ENCODE measurements at regions not wholly inside any gene's neighbourhood (a gene's known extent, or its start where the extent isn't known, plus 50 kb on each side); places are given as distances from the start of the nearest gene placed in this dataset.

DNA sequence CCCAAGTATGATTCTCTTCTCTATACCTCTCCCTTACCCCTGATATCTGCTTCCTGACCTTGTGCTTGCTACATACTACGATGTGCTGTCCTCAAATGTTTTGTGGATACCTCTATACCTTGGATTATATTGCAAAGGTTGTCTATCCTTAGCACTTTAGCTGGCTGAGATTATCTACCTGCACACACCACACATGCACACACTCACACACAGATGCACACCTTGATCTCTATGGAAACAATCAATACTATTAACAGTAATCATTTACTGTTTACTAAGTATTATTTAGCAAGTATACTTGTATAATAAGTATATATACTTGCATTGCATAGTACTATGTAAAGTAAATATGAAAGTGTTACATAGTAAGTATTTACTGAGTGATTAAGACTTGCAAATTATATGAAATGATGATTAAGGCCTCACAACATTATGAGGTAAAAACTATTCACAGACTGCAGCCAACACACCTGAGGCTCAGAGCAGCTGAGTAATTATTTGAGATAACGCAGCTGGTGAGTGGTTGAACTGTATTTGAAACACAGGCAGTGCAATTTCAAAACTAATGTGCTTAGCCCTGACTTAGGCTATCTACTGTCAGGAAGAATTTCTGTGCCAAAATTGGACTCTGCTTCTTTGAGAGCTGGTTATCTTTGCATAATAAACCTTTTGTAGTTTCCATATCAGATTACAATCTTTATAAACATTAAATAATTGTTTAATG lies 699.9 kb downstream of the FRK start:
- TF ChIP-seq JUN (IDR thresholded peaks at IDR 0.05; ENCODE audit: borderline replicate concordance, insufficient read depth, insufficient read length, low read depth): no peak
- TF ChIP-seq, protein P1, sequence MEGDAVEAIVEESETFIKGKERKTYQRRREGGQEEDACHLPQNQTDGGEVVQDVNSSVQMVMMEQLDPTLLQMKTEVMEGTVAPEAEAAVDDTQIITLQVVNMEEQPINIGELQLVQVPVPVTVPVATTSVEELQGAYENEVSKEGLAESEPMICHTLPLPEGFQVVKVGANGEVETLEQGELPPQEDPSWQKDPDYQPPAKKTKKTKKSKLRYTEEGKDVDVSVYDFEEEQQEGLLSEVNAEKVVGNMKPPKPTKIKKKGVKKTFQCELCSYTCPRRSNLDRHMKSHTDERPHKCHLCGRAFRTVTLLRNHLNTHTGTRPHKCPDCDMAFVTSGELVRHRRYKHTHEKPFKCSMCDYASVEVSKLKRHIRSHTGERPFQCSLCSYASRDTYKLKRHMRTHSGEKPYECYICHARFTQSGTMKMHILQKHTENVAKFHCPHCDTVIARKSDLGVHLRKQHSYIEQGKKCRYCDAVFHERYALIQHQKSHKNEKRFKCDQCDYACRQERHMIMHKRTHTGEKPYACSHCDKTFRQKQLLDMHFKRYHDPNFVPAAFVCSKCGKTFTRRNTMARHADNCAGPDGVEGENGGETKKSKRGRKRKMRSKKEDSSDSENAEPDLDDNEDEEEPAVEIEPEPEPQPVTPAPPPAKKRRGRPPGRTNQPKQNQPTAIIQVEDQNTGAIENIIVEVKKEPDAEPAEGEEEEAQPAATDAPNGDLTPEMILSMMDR (IDR thresholded peaks at IDR 0.05; ENCODE audit: extremely low read depth in 1 of 2, insufficient read depth in 1 of 2, low read depth in 1 of 2, low read length in 2 of 2): no peak
- no peak for TF ChIP-seq POLR2A (IDR thresholded peaks at IDR 0.05; ENCODE audit: low read depth, low read length)
- TF ChIP-seq POLR2AphosphoS5 (IDR thresholded peaks at IDR 0.05; ENCODE audit: insufficient read depth, low read depth, low read length): no peak
